GM18498 (cell line): ENCODE measurements at regions not wholly inside any gene's neighbourhood (a gene's known extent, or its start where the extent isn't known, plus 50 kb on each side); places are given as distances from the start of the nearest gene placed in this dataset.
"Not testable (repeated sequence)": the region's sequence is repeated elsewhere in the genome, so short reads cannot be mapped to it uniquely, and the experiment has no call there.

Experiments
- ATAC-seq: cut with Tn5 transposase; IDR thresholded peaks from one replicate; pipeline ENCODE4 v1.9.1; 2021; ENCODE audit warnings: mild to moderate bottlenecking, moderate library complexity; ENCODE audit not compliant: unreplicated experiment

- no peak for ATAC-seq
These were observed 664.7 kb downstream of the RFPL4B start for GRCh38 chr6:113011801-113012200.

- no peak for ATAC-seq
These were observed 668.1 kb downstream of the RFPL4B start for GRCh38 chr6:113015249-113015648.

GRCh38 chr6:113017353-113017752, 670.2 kb downstream of the RFPL4B start:
- no peak for ATAC-seq

GRCh38 chr6:113018351-113019151, 671.4 kb downstream of the RFPL4B start:
- ATAC-seq = no peak

GRCh38 chr6:113019176-113019575, 672.0 kb downstream of the RFPL4B start:
- ATAC-seq = no peak

- no peak for ATAC-seq
These were observed 680.6 kb downstream of the RFPL4B start for GRCh38 chr6:113027780-113028179.

GRCh38 chr6:113029161-113029560, 682.0 kb downstream of the RFPL4B start:
- not testable (repeated sequence) for ATAC-seq

GRCh38 chr6:113031591-113032238, 684.6 kb downstream of the RFPL4B start:
- ATAC-seq = no peak

GRCh38 chr6:113039005-113039404, 691.9 kb downstream of the RFPL4B start:
- ATAC-seq = no peak

- ATAC-seq = no peak
These were observed 700.0 kb downstream of the RFPL4B start for GRCh38 chr6:113047148-113047547.

- ATAC-seq = no peak
These were observed 700.8 kb downstream of the RFPL4B start for GRCh38 chr6:113047932-113048331.

- no peak for ATAC-seq
These were observed 701.6 kb downstream of the RFPL4B start for GRCh38 chr6:113048741-113049140.

- no peak for ATAC-seq
These were observed 702.1 kb downstream of the RFPL4B start for GRCh38 chr6:113049190-113049589.

- ATAC-seq = no peak
These were observed 703.1 kb downstream of the RFPL4B start for GRCh38 chr6:113050010-113050858.

- no peak for ATAC-seq
These were observed 703.8 kb downstream of the RFPL4B start for GRCh38 chr6:113050979-113051378.

GRCh38 chr6:113052506-113052905, 705.4 kb downstream of the RFPL4B start:
- no peak for ATAC-seq

GRCh38 chr6:113055061-113055460, 707.9 kb downstream of the RFPL4B start:
- no peak for ATAC-seq

GRCh38 chr6:113055998-113056397, 708.9 kb downstream of the RFPL4B start:
- ATAC-seq = no peak

- no peak for ATAC-seq
These were observed 710.5 kb downstream of the RFPL4B start for GRCh38 chr6:113057567-113058053.

- no peak for ATAC-seq
These were observed 713.5 kb downstream of the RFPL4B start for GRCh38 chr6:113060664-113061063.

GRCh38 chr6:113065611-113066010, 718.5 kb downstream of the RFPL4B start:
- no peak for ATAC-seq
